Endothelial cell of umbilical vein (primary cell): ENCODE measurements at regions not wholly inside any gene's neighbourhood (a gene's known extent, or its start where the extent isn't known, plus 50 kb on each side); places are given as distances from the start of the nearest gene placed in this dataset.

Source experiments
- BruUV-seq: library from RNA; stranded (reverse); fragments of 400-500 nt; replicated peaks from 2 replicates; lab custom pipeline; 2021; lab: Mats Ljungman, UMichigan
- CTCF ChIA-PET: fragments of 300-600, 350-600 bp; sonication (Branson Sonifier 250); formaldehyde crosslinking; loops from one replicate; lab custom pipeline; 2021; ENCODE audit warnings: antibody characterized with exemption, inconsistent platforms; lab: Charles Lee
- POLR2A ChIA-PET: fragments of 300-600, 350-600 bp; sonication (Branson Sonifier 250); formaldehyde crosslinking; loops from one replicate; lab custom pipeline; 2021; ENCODE audit warnings: antibody characterized with exemption, inconsistent platforms; lab: Charles Lee
- DNase-seq: peaks from one replicate; pipeline ENCODE4 v3.0.0-alpha.2; 2011; ENCODE audit warnings: low read depth, low spot score
- FAIRE-seq: peaks from 2 replicates; lab custom pipeline; 2011; peaks lifted over from hg19 to GRCh38; lab: Jason Lieb, UNC
- H2AFZ ChIP-seq: 2 replicates; pipeline ENCODE4 v1.6.0; 2012; ENCODE audit warnings: low read depth, low read length, control low read depth, inconsistent platforms
- H3K27ac ChIP-seq: 2 replicates; pipeline ENCODE4 v1.5.1; 2011; ENCODE audit warnings: low read depth, mild to moderate bottlenecking, control low read depth, low read length, moderate library complexity; ENCODE audit not compliant: insufficient read depth
- H3K27me3 ChIP-seq, 2 experiments: 2 replicates each; pipeline versions ENCODE4 v1.6.0 to v1.6.1; 2011; ENCODE audit warnings: low read length in 2 of 2, mixed read lengths in 1 of 2; ENCODE audit not compliant: control insufficient read depth in 2 of 2, insufficient read depth in 2 of 2
- H3K36me3 ChIP-seq, 2 experiments: 2 replicates in 1 of 2; 3 replicates in 1 of 2; pipeline ENCODE4 v1.5.1; 2011; ENCODE audit warnings: low read length in 2 of 2, mild to moderate bottlenecking in 1 of 2, moderate library complexity in 1 of 2; ENCODE audit not compliant: control insufficient read depth in 2 of 2, insufficient read depth in 2 of 2; ENCODE audit errors: extremely low read depth in 1 of 2
- H3K4me1 ChIP-seq: 3 replicates; pipeline ENCODE4 v1.5.1; 2011; ENCODE audit warnings: mild to moderate bottlenecking, low read length; ENCODE audit not compliant: control insufficient read depth, insufficient read depth; ENCODE audit errors: extremely low read depth
- H3K4me2 ChIP-seq: 2 replicates; pipeline ENCODE4 v1.6.1; 2011; ENCODE audit warnings: low read length, control low read depth, mixed read lengths; ENCODE audit not compliant: insufficient read depth
- H3K4me3 ChIP-seq, 3 experiments: fragments of 200-600 bp in 1 of 3; sonication (generic), shearing (Covaris generic) in 1 of 3; replicated peaks in 1 of 3; 2 replicates each; pipeline ENCODE4 v1.5.1; 2011 to 2016; ENCODE audit warnings: control low read depth in 3 of 3, low read length in 3 of 3, mild to moderate bottlenecking in 2 of 3, inconsistent platforms in 1 of 3, low read depth in 1 of 3, moderate library complexity in 1 of 3; ENCODE audit not compliant: insufficient read depth in 1 of 3
- H3K79me2 ChIP-seq: 2 replicates; pipeline ENCODE4 v1.6.0; 2012; ENCODE audit warnings: low read length, inconsistent platforms; ENCODE audit not compliant: control insufficient read depth, insufficient read depth
- H3K9ac ChIP-seq: replicated peaks from 2 replicates; pipeline ENCODE3; 2011; ENCODE audit warnings: low read length, control low read depth; ENCODE audit not compliant: insufficient read depth; ENCODE audit errors: extremely low read depth
- H3K9me1 ChIP-seq: replicated peaks from 3 replicates; pipeline ENCODE4 v1.6.0; 2011; ENCODE audit warnings: mild to moderate bottlenecking, low read length; ENCODE audit not compliant: control insufficient read depth, insufficient read depth; ENCODE audit errors: extremely low read depth
- H3K9me3 ChIP-seq: replicated peaks from 2 replicates; pipeline ENCODE4 v1.5.1; 2012; ENCODE audit warnings: low read length, inconsistent platforms; ENCODE audit not compliant: control insufficient read depth, insufficient read depth
- H4K20me1 ChIP-seq: replicated peaks from 2 replicates; pipeline ENCODE3; 2011; ENCODE audit warnings: mild to moderate bottlenecking, low read length; ENCODE audit not compliant: control insufficient read depth, insufficient read depth; ENCODE audit errors: extremely low read depth
- CTCF ChIP-seq, 2 donors: IDR thresholded peaks; 1 replicate in 1 of 2; 2 replicates in 1 of 2; pipeline ENCODE4 v1.5.1; 2011; ENCODE audit warnings: low read length in 2 of 2, mild to moderate bottlenecking in 2 of 2, moderate library complexity in 2 of 2, control low read depth in 1 of 2, inconsistent platforms in 1 of 2, low read depth in 1 of 2; ENCODE audit not compliant: insufficient read depth in 1 of 2; ENCODE audit errors: extremely low read depth in 1 of 2
- EZH2 ChIP-seq: IDR thresholded peaks from 2 replicates; pipeline ENCODE4 v1.6.1; 2012; ENCODE audit warnings: borderline replicate concordance, low read depth, mild to moderate bottlenecking, moderate library complexity, low read length, inconsistent platforms; ENCODE audit not compliant: severe bottlenecking
- MAX ChIP-seq: IDR thresholded peaks from 2 replicates; pipeline ENCODE4 v1.6.1; 2011; ENCODE audit not compliant: insufficient read depth, insufficient read length
- dilution Hi-C: fragments of 300-500 bp; cut with MboI; formaldehyde crosslinking; loops from one replicate; pipeline ENCODE4 v1.15.0; 2019; ENCODE audit warnings: low sequenced_read_pairs; ENCODE audit not compliant: extremely low pct_ligation_motif_present
- intact Hi-C: fragments of 100-400 bp; cut with micrococcal nuclease; formaldehyde crosslinking; loops from one replicate; pipeline ENCODE4 v1.10.0; 2022

GRCh38 chr14:30214014-30214413 lies 286.4 kb upstream of the PRKD1 start:
- H3K79me2 ChIP-seq: no peaks in the 10 kb centered on the region
- no peaks in the 10 kb centered on the region for H3K36me3 ChIP-seq
- H4K20me1 ChIP-seq: no peaks in the 10 kb centered on the region
- H3K4me3 ChIP-seq: no peak overlapping the region
- BruUV-seq: no TSS peak
- H3K9ac ChIP-seq: no peak overlapping the region
- no peak overlapping the region for H3K4me2 ChIP-seq
- H3K27me3 ChIP-seq: no peaks in the 10 kb centered on the region
- TF ChIP-seq EZH2: no peak
- no peak for TF ChIP-seq MAX
- H2AFZ ChIP-seq: no peak overlapping the region
- no peaks in the 10 kb centered on the region for H3K9me1 ChIP-seq
- DNase-seq: peak; percentile 4
- H3K4me1 ChIP-seq: peaks cover 4% of the 10 kb centered on the region
- no peak for FAIRE-seq
- intact Hi-C loops (loop anchor here (1.0 to 5.0 kb wide), 5 partner anchors 56 to 1457 kb away; no protein-coding TSS in a partner anchor), dilution Hi-C loops (no loop called here)
- H3K9me3 ChIP-seq: no peaks in the 10 kb centered on the region
- ChIA-PET CTCF (interaction anchor here (0.6 to 3.9 kb wide), 36 partner anchors 9 to 1462 kb away, joined by 3 to 176 read pairs (median 5); partner anchors contain the start of gene FOXG1), POLR2A (no interaction called here)
- H3K27ac ChIP-seq: no peak overlapping the region

GRCh38 chr14:30214461-30215090 lies 286.9 kb upstream of the PRKD1 start:
- no TSS peak for BruUV-seq
- Histone ChIP-seq H3K9me1 (no peaks in the 10 kb centered on the region), H3K27me3 (no peaks in the 10 kb centered on the region), H3K4me3 (no peak overlapping the region), H2AFZ (no peak overlapping the region), H3K36me3 (no peaks in the 10 kb centered on the region), H3K9ac (no peak overlapping the region), H3K4me1 (peaks cover 4% of the 10 kb centered on the region), H3K4me2 (no peak overlapping the region), H3K27ac (no peak overlapping the region), H3K9me3 (no peaks in the 10 kb centered on the region), H3K79me2 (no peaks in the 10 kb centered on the region), H4K20me1 (no peaks in the 10 kb centered on the region)
- FAIRE-seq: peak; percentile 85
- dilution Hi-C loops: no loop called here
- CTCF ChIA-PET: interaction anchor here (0.6 to 3.9 kb wide), 54 partner anchors 9 to 1470 kb away, joined by 3 to 176 read pairs (median 4); partner anchors contain the start of gene FOXG1
- POLR2A ChIA-PET: no interaction called here
- TF ChIP-seq CTCF (IDR thresholded peaks at IDR 0.05; ENCODE audit: extremely low read depth in 1 of 2, insufficient read depth in 1 of 2, low read depth in 1 of 2, low read length in 2 of 2) (peak; percentile 39 to 41), MAX (no peak)
- peak; percentile 65 for DNase-seq
- intact Hi-C loops: loop anchor here (1.0 to 5.0 kb wide), 5 partner anchors 56 to 1457 kb away; no protein-coding TSS in a partner anchor
